Stimulated activated CD4-positive, alpha-beta T cell treated with anti-CD3 and anti-CD28 coated beads, Interleukin-12 subunit alpha, Interleukin-12 subunit beta, amount 100 ng/mL, for 24 hours (primary cell): ENCODE measurements at regions not wholly inside any gene's neighbourhood (a gene's known extent, or its start where the extent isn't known, plus 50 kb on each side); places are given as distances from the start of the nearest gene placed in this dataset.

ENCODE experiments used
- DNase-seq, 2 experiments: peaks; one replicate each; pipeline ENCODE4 v3.0.0-alpha.2; 2020; ENCODE audit warnings: low read depth in 2 of 2

- no peak for DNase-seq
Observed at GRCh38 chr14:58846682-58847465, 209.1 kb downstream of the DACT1 start.

- no peak for DNase-seq
Observed at GRCh38 chr14:58848365-58848764, 210.6 kb downstream of the DACT1 start.

- no peak for DNase-seq
Observed at GRCh38 chr14:58849601-58850000, 211.8 kb downstream of the DACT1 start.

GRCh38 chr14:58850011-58850410, 212.2 kb downstream of the DACT1 start:
- DNase-seq = no peak

GRCh38 chr14:58861586-58861985, 223.8 kb downstream of the DACT1 start:
- DNase-seq = no peak

- DNase-seq = no peak
Observed at GRCh38 chr14:58862416-58863160, 224.8 kb downstream of the DACT1 start.

- no peak for DNase-seq
Observed at GRCh38 chr14:58863661-58864345, 226.0 kb downstream of the DACT1 start.

GRCh38 chr14:58864751-58865513, 227.2 kb downstream of the DACT1 start:
- no peak for DNase-seq

- no peak for DNase-seq
Observed at GRCh38 chr14:58865514-58866281, 227.9 kb downstream of the DACT1 start.

- no peak for DNase-seq
Observed at GRCh38 chr14:58866391-58866790, 228.6 kb downstream of the DACT1 start.

- DNase-seq = no peak
Observed at GRCh38 chr14:58870961-58871360, 233.2 kb downstream of the DACT1 start.

GRCh38 chr14:58871573-58871972, 233.8 kb downstream of the DACT1 start:
- no peak for DNase-seq

- no peak for DNase-seq
Observed at GRCh38 chr14:58872061-58872460, 234.3 kb downstream of the DACT1 start.

GRCh38 chr14:58873228-58873953, 235.6 kb downstream of the DACT1 start:
- DNase-seq = no peak

GRCh38 chr14:58875613-58876012, 237.9 kb downstream of the DACT1 start:
- DNase-seq = no peak

GRCh38 chr14:58876608-58877007, 238.8 kb downstream of the DACT1 start:
- no peak for DNase-seq

- no peak for DNase-seq
Observed at GRCh38 chr14:58878439-58879139, 240.8 kb downstream of the DACT1 start.

- DNase-seq = no peak
Observed at GRCh38 chr14:58881433-58881832, 243.7 kb downstream of the DACT1 start.

GRCh38 chr14:58882577-58883018, 244.8 kb downstream of the DACT1 start:
- DNase-seq = no peak

GRCh38 chr14:58884442-58884841, 246.7 kb downstream of the DACT1 start:
- no peak for DNase-seq
